H9 (cell line): ENCODE measurements at regions not wholly inside any gene's neighbourhood (a gene's known extent, or its start where the extent isn't known, plus 50 kb on each side); places are given as distances from the start of the nearest gene placed in this dataset.

Experiments
- DNase-seq: peaks from one replicate; pipeline ENCODE4 v3.0.0-alpha.2; 2017
- H2AFZ ChIP-seq: one replicate; pipeline ENCODE4 v1.6.1; 2013; ENCODE audit warnings: mild to moderate bottlenecking, low read length, control low read depth, moderate library complexity
- H2AK5ac ChIP-seq: 2 replicates; pipeline ENCODE4 v1.6.1; 2013; ENCODE audit warnings: low read length, control low read depth, mixed read lengths; ENCODE audit not compliant: insufficient read length
- H2BK120ac ChIP-seq: one replicate; pipeline ENCODE4 v1.6.1; 2013; ENCODE audit warnings: low read depth, mild to moderate bottlenecking, low read length, control low read depth, inconsistent platforms; ENCODE audit not compliant: poor library complexity, severe bottlenecking
- H2BK12ac ChIP-seq: 2 replicates; pipeline ENCODE4 v1.6.1; 2013; ENCODE audit warnings: low read length, control low read depth, mixed read lengths, low read depth; ENCODE audit not compliant: insufficient read length
- H2BK15ac ChIP-seq: 2 replicates; pipeline ENCODE4 v1.6.1; 2013; ENCODE audit warnings: low read depth, low read length, control low read depth
- H2BK20ac ChIP-seq: one replicate; pipeline ENCODE4 v1.6.1; 2013; ENCODE audit warnings: low read depth, mild to moderate bottlenecking, low read length, control low read depth, inconsistent platforms; ENCODE audit not compliant: poor library complexity, severe bottlenecking
- H2BK5ac ChIP-seq: 2 replicates; pipeline ENCODE4 v1.6.1; 2013; ENCODE audit warnings: low read length, control low read depth, mixed read lengths; ENCODE audit not compliant: insufficient read length
- H3K14ac ChIP-seq: 2 replicates; pipeline ENCODE4 v1.6.1; 2013; ENCODE audit warnings: low read length, control low read depth; ENCODE audit not compliant: insufficient read depth
- H3K18ac ChIP-seq: 2 replicates; pipeline ENCODE4 v1.6.1; 2013; ENCODE audit warnings: low read depth, mild to moderate bottlenecking, mixed read lengths, low read length, control low read depth; ENCODE audit not compliant: insufficient read length
- H3K23ac ChIP-seq: 2 replicates; pipeline ENCODE4 v1.6.1; 2013; ENCODE audit warnings: low read length, control low read depth, mixed read lengths, low read depth; ENCODE audit not compliant: insufficient read length
- H3K23me2 ChIP-seq: 2 replicates; pipeline ENCODE4 v1.6.1; 2013; ENCODE audit warnings: low read depth, mild to moderate bottlenecking, mixed read lengths, low read length, control low read depth; ENCODE audit not compliant: insufficient read length, poor library complexity, severe bottlenecking
- H3K27ac ChIP-seq: 2 replicates; pipeline ENCODE4 v1.5.1; 2013; ENCODE audit warnings: low read length, control low read depth, mixed read lengths, low read depth; ENCODE audit not compliant: insufficient read length
- H3K27me3 ChIP-seq: 2 replicates; pipeline ENCODE4 v1.6.1; 2013; ENCODE audit warnings: low read length, control low read depth, inconsistent platforms; ENCODE audit not compliant: insufficient read depth
- H3K4ac ChIP-seq: 2 replicates; pipeline ENCODE4 v1.6.1; 2013; ENCODE audit warnings: low read depth, mild to moderate bottlenecking, control low read depth, inconsistent platforms, low read length, moderate library complexity
- H3K4me1 ChIP-seq: 2 replicates; pipeline ENCODE4 v1.6.1; 2013; ENCODE audit warnings: low read length, control low read depth, inconsistent platforms; ENCODE audit not compliant: insufficient read depth
- H3K4me2 ChIP-seq: 2 replicates; pipeline ENCODE4 v1.6.1; 2013; ENCODE audit warnings: low read length, control low read depth, mixed read lengths; ENCODE audit not compliant: insufficient read length, insufficient read depth
- H3K56ac ChIP-seq: 2 replicates; pipeline ENCODE4 v1.6.1; 2013; ENCODE audit warnings: low read depth, mild to moderate bottlenecking, mixed read lengths, low read length, control low read depth; ENCODE audit not compliant: insufficient read length
- H3K79me1 ChIP-seq: 2 replicates; pipeline ENCODE4 v1.6.1; 2013; ENCODE audit warnings: low read depth, mild to moderate bottlenecking, moderate library complexity, low read length, control low read depth, inconsistent platforms; ENCODE audit not compliant: insufficient read depth, poor library complexity, severe bottlenecking
- H3K79me2 ChIP-seq: 2 replicates; pipeline ENCODE4 v1.6.1; 2013; ENCODE audit warnings: low read length, control low read depth, inconsistent platforms; ENCODE audit not compliant: insufficient read depth
- H3K9ac ChIP-seq: 2 replicates; pipeline ENCODE4 v1.6.1; 2013; ENCODE audit warnings: low read length, control low read depth, mixed read lengths; ENCODE audit not compliant: insufficient read length; ENCODE audit errors: extremely low read depth
- H3K9me3 ChIP-seq: one replicate; pipeline ENCODE4 v1.6.1; 2013; ENCODE audit warnings: low read depth, low read length, inconsistent platforms; ENCODE audit not compliant: control insufficient read depth
- H3T11ph ChIP-seq: one replicate; pipeline ENCODE4 v1.6.1; 2013; ENCODE audit warnings: mild to moderate bottlenecking, low read length, control low read depth, inconsistent platforms
- H4K20me1 ChIP-seq: one replicate; pipeline ENCODE4 v1.6.1; 2013; ENCODE audit not compliant: control insufficient read depth, insufficient read length, insufficient read depth
- H4K5ac ChIP-seq: 2 replicates; pipeline ENCODE4 v1.6.1; 2013; ENCODE audit warnings: low read depth, mild to moderate bottlenecking, mixed read lengths, low read length, control low read depth; ENCODE audit not compliant: insufficient read length
- H4K8ac ChIP-seq: replicated peaks from 2 replicates; pipeline ENCODE4 v1.6.1; 2013; ENCODE audit warnings: low read length, control low read depth, mixed read lengths, low read depth; ENCODE audit not compliant: insufficient read length
- H4K91ac ChIP-seq: 2 replicates; pipeline ENCODE4 v1.6.1; 2013; ENCODE audit warnings: low read depth, mild to moderate bottlenecking, moderate library complexity, mixed read lengths, low read length, control low read depth; ENCODE audit not compliant: insufficient read length
- H3K27ac Mint-ChIP-seq, 3 experiments: 2 replicates in 2 of 3; 3 replicates in 1 of 3; pipeline ENCODE4 v1.8.0; 2020 to 2021; ENCODE audit warnings: mixed read lengths in 3 of 3, mild to moderate bottlenecking in 1 of 3, moderate library complexity in 1 of 3
- H3K27me3 Mint-ChIP-seq: 2 replicates; pipeline ENCODE4 v1.8.0; 2021; ENCODE audit warnings: low read depth, mild to moderate bottlenecking, moderate library complexity, mixed read lengths
- H3K36me3 Mint-ChIP-seq, 3 experiments: 2 replicates in 2 of 3; 3 replicates in 1 of 3; pipeline ENCODE4 v1.8.0; 2020 to 2021; ENCODE audit warnings: low read depth in 3 of 3, mixed read lengths in 3 of 3; ENCODE audit not compliant: insufficient read depth in 1 of 3
- H3K4me1 Mint-ChIP-seq, 2 experiments: 2 replicates each; pipeline ENCODE4 v1.8.0; 2020; ENCODE audit warnings: mixed read lengths in 2 of 2
- H3K4me3 Mint-ChIP-seq, 2 experiments: 2 replicates in 1 of 2; 3 replicates in 1 of 2; pipeline ENCODE4 v1.8.0; 2020 to 2021; ENCODE audit warnings: mild to moderate bottlenecking in 2 of 2, mixed read lengths in 2 of 2, moderate library complexity in 1 of 2
- H3K9me3 Mint-ChIP-seq, 2 experiments: 2 replicates in 1 of 2; 3 replicates in 1 of 2; pipeline ENCODE4 v1.8.0; 2020; ENCODE audit warnings: mild to moderate bottlenecking in 2 of 2, mixed read lengths in 2 of 2, moderate library complexity in 1 of 2
- CTCF ChIP-seq: fragments of 200-600 bp; sonication (generic); conservative IDR thresholded peaks from 3 replicates; pipeline ENCODE4 v1.8.0; 2021; ENCODE audit warnings: antibody characterized with exemption, mild to moderate bottlenecking
- WGBS: extraction: QIAGEN DNeasy Blood & Tissue Kit; methylation state at CpG from one replicate; pipeline ENCODE4 v1.1.7; 2013; ENCODE audit warnings: missing lambda C conversion rate, low lambda C conversion rate, mixed read lengths; ENCODE audit not compliant: insufficient read length; ENCODE audit errors: extremely low coverage; 5-methylcytosine and 5-hydroxymethylcytosine counted together

- Histone ChIP-seq H2BK120ac (no peak overlapping the region), H3T11ph (no peak overlapping the region), H2BK15ac (no peak overlapping the region), H4K20me1 (no peaks in the 10 kb centered on the region), H3K9me3 (peaks cover 12% of the 10 kb centered on the region), H2BK20ac (no peak overlapping the region), H3K4ac (no peak overlapping the region), H3K23me2 (no peaks in the 10 kb centered on the region), H4K91ac (no peak overlapping the region), H3K18ac (no peak overlapping the region), H3K23ac (no peak overlapping the region), H3K79me1 (no peaks in the 10 kb centered on the region), H4K5ac (no peak overlapping the region), H4K8ac (no peak overlapping the region), H3K56ac (no peak overlapping the region), H3K27me3 (no peaks in the 10 kb centered on the region), H3K9ac (no peak overlapping the region), H3K14ac (no peak overlapping the region), H2BK12ac (no peak overlapping the region), H3K4me1 (no peaks in the 10 kb centered on the region), H2BK5ac (no peak overlapping the region), H2AK5ac (no peak overlapping the region), H3K79me2 (no peaks in the 10 kb centered on the region), H3K27ac (no peak overlapping the region), H3K4me2 (no peak overlapping the region), H2AFZ (no peak overlapping the region)
- no peaks in the 10 kb centered on the region for H3K27me3 Mint-ChIP-seq
- H3K4me3 Mint-ChIP-seq = no peak overlapping the region
- peaks cover 13 to 27% (median 23%) of the 10 kb centered on the region in 3 experiments for H3K36me3 Mint-ChIP-seq
- peaks cover 46 to 53% of the 10 kb centered on the region in 2 experiments for H3K9me3 Mint-ChIP-seq
- no CpG with 5 or more reads among the region's 1 CpG for WGBS
- no peak overlapping the region for H3K27ac Mint-ChIP-seq
- DNase-seq = no peak
- no peak for TF ChIP-seq CTCF
- no peaks in the 10 kb centered on the region for H3K4me1 Mint-ChIP-seq
Observed at GRCh38 chr4:79788884-79789283, 284.1 kb downstream of the ANTXR2 start.
